DOHH2 (cell line): ENCODE measurements at regions not wholly inside any gene's neighbourhood (a gene's known extent, or its start where the extent isn't known, plus 50 kb on each side); places are given as distances from the start of the nearest gene placed in this dataset.
"Not testable (repeated sequence)": the region's sequence is repeated elsewhere in the genome, so short reads cannot be mapped to it uniquely, and the experiment has no call there.

ENCODE experiments used
- H3F3A ChIP-seq: fragments of 200-600 bp; sonication (generic), shearing (Covaris generic); 2 replicates; pipeline ENCODE4 v1.6.0; 2016; ENCODE audit warnings: antibody characterized with exemption, mild to moderate bottlenecking; ENCODE audit not compliant: control insufficient read depth, insufficient read depth
- H3K27ac ChIP-seq: fragments of 200-600 bp; sonication (generic); 2 replicates; pipeline ENCODE4 v1.5.1; 2014; ENCODE audit warnings: low read depth, mild to moderate bottlenecking, low read length, moderate library complexity
- H3K27me3 ChIP-seq: fragments of 200-600 bp; sonication (generic); 2 replicates; pipeline ENCODE4 v1.6.1; 2014; ENCODE audit warnings: mild to moderate bottlenecking, low read length, mixed read lengths; ENCODE audit not compliant: control insufficient read depth
- H3K36me3 ChIP-seq: fragments of 200-600 bp; sonication (generic); 2 replicates; pipeline ENCODE4 v1.6.1; 2014; ENCODE audit warnings: mild to moderate bottlenecking, low read length, moderate library complexity, mixed read lengths; ENCODE audit not compliant: control insufficient read depth
- H3K4me1 ChIP-seq: fragments of 200-600 bp; sonication (generic); 2 replicates; pipeline ENCODE4 v1.6.1; 2014; ENCODE audit warnings: mild to moderate bottlenecking, low read length, mixed read lengths; ENCODE audit not compliant: control insufficient read depth
- H3K4me2 ChIP-seq: fragments of 200-600 bp; sonication (generic); 2 replicates; pipeline ENCODE4 v1.6.0; 2014; ENCODE audit warnings: mild to moderate bottlenecking, low read length, moderate library complexity
- H3K4me3 ChIP-seq: fragments of 200-600 bp; sonication (generic); 2 replicates; pipeline ENCODE4 v1.5.1; 2014; ENCODE audit warnings: mild to moderate bottlenecking, low read length, mixed read lengths
- H3K79me2 ChIP-seq: fragments of 200-600 bp; sonication (generic); 2 replicates; pipeline ENCODE4 v1.6.1; 2014; ENCODE audit warnings: mild to moderate bottlenecking, low read length, mixed read lengths; ENCODE audit not compliant: control insufficient read depth
- H3K9me2 ChIP-seq: fragments of 200-600 bp; sonication (generic); replicated peaks from 2 replicates; pipeline ENCODE4 v1.6.1; 2014; ENCODE audit warnings: mild to moderate bottlenecking, low read length, mixed read lengths; ENCODE audit not compliant: control insufficient read depth
- H3K9me3 ChIP-seq: fragments of 200-600 bp; sonication (generic); 2 replicates; pipeline ENCODE4 v1.6.1; 2014; ENCODE audit warnings: antibody characterized with exemption, low read length, mixed read lengths; ENCODE audit not compliant: control insufficient read depth, insufficient read depth
- H4K20me1 ChIP-seq: fragments of 200-600 bp; sonication (generic); 2 replicates; pipeline ENCODE4 v1.6.0; 2014; ENCODE audit warnings: low read depth, mild to moderate bottlenecking, antibody characterized with exemption, low read length, moderate library complexity; ENCODE audit not compliant: control insufficient read depth, insufficient read depth
- CTCF ChIP-seq: fragments of 200-600 bp; sonication (generic); IDR thresholded peaks from one replicate; pipeline ENCODE4 v1.5.1; 2014; ENCODE audit warnings: antibody characterized with exemption, mild to moderate bottlenecking, low read depth, low read length; ENCODE audit not compliant: poor library complexity, severe bottlenecking
- EZH2phosphoT487 ChIP-seq: fragments of 200-600 bp; sonication (generic); IDR thresholded peaks from 2 replicates; pipeline ENCODE4 v1.6.1; 2017; ENCODE audit warnings: borderline replicate concordance, mild to moderate bottlenecking, antibody characterized with exemption, low read length, moderate library complexity, mixed read lengths

DNA sequence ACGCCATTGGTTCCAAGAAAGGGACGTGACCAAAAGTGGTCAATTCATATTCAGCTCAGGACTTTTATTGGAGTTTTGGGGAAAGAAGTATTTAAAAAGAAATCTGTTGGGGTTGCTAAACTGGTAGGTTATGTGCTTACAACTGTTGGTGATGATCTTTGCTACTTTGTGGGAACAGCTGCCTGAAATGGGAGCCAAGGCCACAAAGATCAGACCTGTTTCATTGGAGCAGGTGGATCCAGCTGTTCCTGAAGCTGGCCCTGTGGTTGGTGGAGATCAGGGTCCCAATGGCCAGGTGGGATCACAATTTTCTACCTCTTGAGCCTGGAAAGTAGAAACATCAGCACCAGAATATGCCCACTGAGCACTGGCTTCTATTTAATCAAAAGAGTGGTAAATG lies 144.5 kb downstream of the PSAT1 start:
- H3K27me3 ChIP-seq: peaks cover 3% of the 10 kb centered on the region; the same call in 1 of the 2 replicates
- H3K36me3 ChIP-seq: no peaks in the 10 kb centered on the region
- no peak for TF ChIP-seq EZH2phosphoT487
- H4K20me1 ChIP-seq: no peaks in the 10 kb centered on the region
- H3K9me2 ChIP-seq: no peaks in the 10 kb centered on the region
- H3K4me1 ChIP-seq: no peaks in the 10 kb centered on the region
- H3K9me3 ChIP-seq: no peaks in the 10 kb centered on the region
- H3K27ac ChIP-seq: no peak overlapping the region
- H3K4me3 ChIP-seq: no peak overlapping the region
- no peak overlapping the region for H3K4me2 ChIP-seq
- no peaks in the 10 kb centered on the region for H3K79me2 ChIP-seq
- no peaks in the 10 kb centered on the region for H3F3A ChIP-seq

GRCh38 chr9:78441822-78442431 lies 145.0 kb downstream of the PSAT1 start:
- Histone ChIP-seq H3K79me2 (no peaks in the 10 kb centered on the region), H3K4me3 (no peak overlapping the region), H4K20me1 (no peaks in the 10 kb centered on the region), H3K9me3 (no peaks in the 10 kb centered on the region), H3K9me2 (no peaks in the 10 kb centered on the region), H3K27ac (no peak overlapping the region), H3K4me1 (no peaks in the 10 kb centered on the region), H3K27me3 (peaks cover 3% of the 10 kb centered on the region; the same call in 1 of the 2 replicates), H3F3A (no peaks in the 10 kb centered on the region), H3K4me2 (no peak overlapping the region), H3K36me3 (no peaks in the 10 kb centered on the region)
- TF ChIP-seq EZH2phosphoT487 (no peak), CTCF (no peak)

DNA sequence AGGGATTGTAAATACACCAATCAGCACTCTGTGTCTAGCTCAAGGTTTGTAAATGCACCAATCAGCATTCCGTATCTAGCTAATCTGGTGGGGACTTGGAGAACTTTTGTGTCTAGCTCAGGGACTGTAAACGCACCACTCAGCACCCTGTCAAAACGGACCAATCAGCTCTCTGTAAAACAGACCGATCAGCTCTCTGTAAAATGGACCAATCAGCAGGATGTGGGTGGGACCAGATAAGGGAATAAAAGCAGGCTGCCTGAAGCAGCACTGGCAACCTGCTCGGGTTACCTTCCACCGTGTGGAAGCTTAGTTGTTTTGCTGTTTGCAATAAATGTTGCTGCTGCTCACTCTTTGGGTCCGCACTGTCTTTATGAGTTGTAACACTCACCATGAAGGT lies 145.7 kb downstream of the PSAT1 start:
- H3K36me3 ChIP-seq, H3K27me3 ChIP-seq, H3K4me2 ChIP-seq: not testable (repeated sequence)

DNA sequence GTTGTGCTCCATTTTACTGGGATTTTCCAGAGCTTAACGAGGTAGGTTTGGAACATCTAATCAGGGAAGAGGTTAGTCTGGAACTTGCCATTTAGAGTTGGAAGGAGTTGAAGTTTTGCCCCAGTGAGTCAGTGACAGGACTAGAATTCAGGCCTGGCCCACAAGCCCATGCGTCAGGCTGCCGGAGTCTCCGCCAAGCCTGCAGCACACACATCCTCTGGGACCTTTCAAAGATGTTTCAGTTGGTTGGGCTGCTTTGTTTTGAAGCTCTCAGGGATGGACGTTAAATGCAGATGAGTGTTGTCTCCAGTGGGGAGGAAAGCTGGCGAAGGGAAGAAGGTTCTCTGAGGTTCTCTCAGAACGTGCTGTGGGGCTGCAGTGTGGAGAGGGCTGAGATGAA lies 147.0 kb downstream of the PSAT1 start:
- no peak overlapping the region for H3K4me2 ChIP-seq
- H3K4me1 ChIP-seq: no peaks in the 10 kb centered on the region
- H3F3A ChIP-seq: no peaks in the 10 kb centered on the region
- H3K27me3 ChIP-seq: peaks cover 3% of the 10 kb centered on the region; the same call in 1 of the 2 replicates
- no peaks in the 10 kb centered on the region for H3K9me3 ChIP-seq
- no peaks in the 10 kb centered on the region for H3K79me2 ChIP-seq
- H3K36me3 ChIP-seq: no peaks in the 10 kb centered on the region
- no peak overlapping the region for H3K27ac ChIP-seq
- no peak overlapping the region for H3K4me3 ChIP-seq
- TF ChIP-seq CTCF (no peak), EZH2phosphoT487 (no peak)
- H4K20me1 ChIP-seq: no peaks in the 10 kb centered on the region
- H3K9me2 ChIP-seq: no peaks in the 10 kb centered on the region

More for the DNA sequence above, 145.7 kb downstream of the PSAT1 start:
- H3K9me3 ChIP-seq, H3F3A ChIP-seq, H4K20me1 ChIP-seq, H3K27ac ChIP-seq, H3K9me2 ChIP-seq, H3K79me2 ChIP-seq, H3K4me3 ChIP-seq, H3K4me1 ChIP-seq: not testable (repeated sequence)
